HG02759 (cell line): ENCODE measurements at regions not wholly inside any gene's neighbourhood (a gene's known extent, or its start where the extent isn't known, plus 50 kb on each side); places are given as distances from the start of the nearest gene placed in this dataset.
"Not testable (repeated sequence)": the region's sequence is repeated elsewhere in the genome, so short reads cannot be mapped to it uniquely, and the experiment has no call there.

ENCODE experiments used
- ATAC-seq: cut with Tn5 transposase; IDR thresholded peaks from one replicate; pipeline ENCODE4 v1.9.1; 2021; ENCODE audit warnings: mild to moderate bottlenecking, moderate library complexity; ENCODE audit not compliant: unreplicated experiment

DNA sequence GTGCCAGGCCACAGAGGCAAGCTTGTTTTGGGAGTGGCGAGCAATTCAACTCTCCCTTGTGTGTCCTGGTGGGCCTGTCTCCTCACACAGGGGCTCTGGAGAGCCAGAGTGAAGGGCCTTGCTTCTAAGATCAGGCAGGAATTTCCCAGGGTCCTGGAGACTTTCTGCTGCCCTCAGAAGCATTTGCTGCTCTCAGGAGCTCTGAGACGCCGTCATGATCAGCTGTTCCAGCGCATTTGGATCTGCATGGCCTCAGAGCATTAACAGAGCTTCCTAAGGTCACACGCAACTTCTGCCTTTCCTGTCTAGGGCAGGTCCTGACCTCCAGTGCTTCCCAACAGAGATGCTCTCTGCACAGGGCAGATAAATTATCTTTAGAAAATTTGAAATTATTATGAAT lies 52.2 kb upstream of the C10orf90 start:
- no peak for ATAC-seq

- no peak for ATAC-seq
Observed at GRCh38 chr10:126723226-126723625, 52.7 kb upstream of the C10orf90 start.

DNA sequence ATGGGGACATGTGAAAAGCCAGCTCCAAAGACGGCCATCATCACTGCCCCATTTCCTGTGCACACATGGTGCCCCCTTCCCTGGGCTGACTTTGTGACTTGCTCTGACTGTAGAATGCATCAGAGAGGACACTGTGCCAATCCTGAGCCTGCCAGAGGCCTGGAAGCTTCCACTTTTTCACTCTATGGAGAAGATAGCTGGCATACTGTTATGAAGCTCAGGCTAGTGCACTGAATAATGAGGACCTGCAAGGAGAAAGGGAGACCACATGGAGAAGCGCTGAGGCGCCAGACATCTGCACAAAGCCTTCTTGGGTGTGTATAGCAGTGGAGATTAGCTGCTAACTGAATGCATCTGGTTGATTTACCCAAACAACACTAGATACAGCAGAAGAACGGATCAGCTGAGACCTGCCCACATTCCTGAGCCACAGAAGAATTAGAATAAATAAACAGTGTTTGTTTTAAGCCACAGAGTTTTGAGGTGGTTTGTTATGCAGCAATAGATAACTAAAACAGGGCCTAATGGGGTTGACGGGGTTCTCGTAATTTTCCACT lies 58.9 kb upstream of the C10orf90 start:
- no peak for ATAC-seq

DNA sequence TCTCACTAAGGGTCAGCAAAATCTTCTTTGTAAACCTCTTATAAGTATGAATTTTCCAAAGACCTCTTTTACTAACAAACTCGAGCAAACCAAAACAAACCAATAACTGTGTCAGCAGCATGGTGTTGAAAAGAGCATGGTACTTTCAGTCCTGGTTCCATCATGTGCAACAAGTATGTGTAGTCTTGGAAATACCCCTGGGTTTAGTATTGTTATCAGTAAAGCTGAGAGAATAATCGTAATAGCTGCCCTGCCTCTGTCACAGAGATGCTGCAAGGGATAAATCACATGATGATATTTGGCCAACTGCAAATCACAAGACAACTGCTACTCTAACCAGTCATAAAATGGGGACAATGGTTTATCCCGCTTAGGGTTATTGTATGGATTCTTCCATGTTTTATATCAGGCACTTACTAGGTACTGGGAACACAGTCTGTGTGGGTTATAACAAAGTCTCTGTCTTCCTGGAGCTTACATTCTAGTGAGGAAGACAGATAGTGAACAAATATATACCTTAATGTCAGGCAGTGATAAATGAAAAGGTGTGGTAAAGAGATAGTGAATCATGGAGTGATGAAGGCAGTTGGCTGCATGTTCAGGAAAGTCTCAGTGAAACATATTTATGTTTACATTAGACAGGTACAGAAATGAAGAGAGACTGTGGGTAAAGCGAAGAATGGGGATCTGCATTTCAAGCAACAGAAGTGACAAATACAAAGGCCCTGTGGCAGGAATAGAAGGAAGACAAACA lies 60.5 kb upstream of the C10orf90 start:
- no peak for ATAC-seq

- no peak for ATAC-seq
Observed at GRCh38 chr10:126731610-126731990, 61.1 kb upstream of the C10orf90 start.

DNA sequence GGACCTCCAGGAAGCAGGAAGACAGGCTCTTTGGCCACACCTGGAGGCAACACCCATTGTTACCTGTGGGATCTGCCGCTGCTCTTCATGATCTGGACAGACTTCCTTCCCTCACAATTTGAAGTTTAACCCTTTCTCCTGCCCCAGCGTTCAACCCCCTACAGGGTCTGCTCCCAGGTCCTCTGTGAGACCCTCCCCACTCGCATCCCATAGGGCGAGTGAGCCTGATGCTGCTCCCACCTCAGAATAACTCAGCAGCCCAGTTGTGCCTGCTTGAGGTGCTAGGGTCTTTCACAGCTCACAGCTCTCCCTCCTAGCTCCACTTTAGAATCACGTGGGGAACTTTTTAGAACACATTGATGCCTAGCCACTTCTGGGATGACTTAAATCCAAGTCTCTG lies 61.8 kb upstream of the C10orf90 start:
- no peak for ATAC-seq

GRCh38 chr10:126732868-126733267 lies 62.4 kb upstream of the C10orf90 start:
- ATAC-seq, result no peak

DNA sequence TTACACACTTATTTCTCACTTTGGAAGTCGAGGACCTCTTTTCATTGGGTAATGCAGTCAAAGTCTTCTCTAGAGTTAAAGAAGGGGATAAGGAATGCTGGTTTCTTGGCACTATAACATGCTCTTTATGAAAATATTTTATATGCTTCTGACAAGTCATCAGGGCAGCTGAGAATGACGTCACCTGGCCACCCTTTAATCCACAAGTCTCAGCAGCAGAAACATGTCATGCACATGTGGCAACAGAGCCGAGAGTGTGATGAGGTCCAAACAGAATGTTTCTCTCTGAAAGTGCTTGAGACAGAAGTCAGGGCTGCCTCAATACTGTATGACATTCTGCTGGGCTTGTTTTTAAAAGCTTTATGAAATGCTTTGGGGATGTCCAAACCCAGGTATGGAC lies 63.5 kb upstream of the C10orf90 start:
- ATAC-seq, result no peak

GRCh38 chr10:126734967-126735366 lies 64.5 kb upstream of the C10orf90 start:
- no peak for ATAC-seq

DNA sequence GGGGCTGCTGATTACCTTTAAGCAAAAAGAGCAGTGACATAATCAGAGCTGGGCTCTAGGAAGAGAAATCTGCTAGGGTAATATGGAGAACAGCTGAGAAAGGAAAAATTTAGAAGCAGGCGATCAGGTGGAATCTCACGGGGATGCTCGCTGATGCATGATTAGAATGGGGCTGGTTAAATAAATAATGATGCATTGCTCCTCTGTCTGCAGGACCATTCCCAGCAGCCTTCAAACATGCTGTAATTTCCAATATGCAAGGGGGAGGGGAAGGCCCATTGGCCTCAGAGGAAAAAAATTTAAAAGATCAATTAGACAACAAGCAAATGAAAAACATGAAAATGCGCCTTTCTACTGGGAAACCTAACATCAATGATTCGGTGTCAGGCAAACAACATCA lies 65.6 kb upstream of the C10orf90 start:
- no peak for ATAC-seq

DNA sequence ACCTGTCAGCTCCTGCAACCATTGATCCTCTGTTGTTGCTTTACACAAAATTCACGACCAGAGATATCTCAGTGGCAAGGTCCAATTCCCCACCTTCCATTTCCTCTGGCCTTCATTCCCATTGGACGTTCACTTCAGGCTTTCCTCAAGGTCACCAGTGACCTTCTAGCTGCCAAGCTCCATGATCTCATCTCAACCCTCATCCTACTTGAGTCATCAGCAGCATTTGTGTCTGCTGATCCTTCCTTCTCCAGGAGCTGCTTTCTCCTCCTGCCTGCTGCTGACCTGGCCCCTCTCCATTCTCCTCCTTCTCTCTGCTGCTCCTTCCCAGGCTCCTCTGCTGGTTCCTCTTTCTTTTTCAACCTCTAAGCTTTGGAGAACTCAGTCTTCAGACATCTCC lies 66.2 kb upstream of the C10orf90 start:
- ATAC-seq, result no peak

GRCh38 chr10:126738001-126738400 lies 67.5 kb upstream of the C10orf90 start:
- no peak for ATAC-seq

- no peak for ATAC-seq
Observed at GRCh38 chr10:126744571-126744970, 74.1 kb upstream of the C10orf90 start.

- ATAC-seq, result peak; percentile 82
Observed at GRCh38 chr10:126749015-126749655, 78.6 kb upstream of the C10orf90 start.

- no peak for ATAC-seq
Observed at GRCh38 chr10:126754966-126755365, 84.5 kb upstream of the C10orf90 start.

- ATAC-seq, result no peak
Observed at GRCh38 chr10:126758867-126759266, 88.4 kb upstream of the C10orf90 start.

- no peak for ATAC-seq
Observed at GRCh38 chr10:126759531-126759930, 89.0 kb upstream of the C10orf90 start.

- not testable (repeated sequence) for ATAC-seq
Observed at GRCh38 chr10:126766646-126767045, 96.2 kb upstream of the C10orf90 start.

GRCh38 chr10:126770809-126771208 lies 100.3 kb upstream of the C10orf90 start:
- ATAC-seq, result no peak

- ATAC-seq, result no peak
Observed at GRCh38 chr10:126776168-126776567, 105.7 kb upstream of the C10orf90 start.

- no peak for ATAC-seq
Observed at GRCh38 chr10:126777714-126778113, 107.2 kb upstream of the C10orf90 start.

GRCh38 chr10:126781450-126782216 lies 111.1 kb upstream of the C10orf90 start:
- ATAC-seq, result no peak
